HEK293 (cell line): ENCODE measurements at regions not wholly inside any gene's neighbourhood (a gene's known extent, or its start where the extent isn't known, plus 50 kb on each side); places are given as distances from the start of the nearest gene placed in this dataset.

Experiments
- CTCF ChIP-seq: fragments of 450-650 bp; formaldehyde crosslinking; IDR thresholded peaks from 2 replicates; pipeline ENCODE4 v1.5.1; 2016; ENCODE audit warnings: missing biosample characterization, missing genetic modification characterization
- MYNN ChIP-seq: fragments of 450-650 bp; formaldehyde crosslinking; IDR thresholded peaks from 2 replicates; pipeline ENCODE4 v1.5.1; 2016; ENCODE audit warnings: missing biosample characterization, missing genetic modification characterization, borderline replicate concordance
- TCF7L2 ChIP-seq: IDR thresholded peaks from 2 replicates; pipeline ENCODE4 v1.6.1; 2011; ENCODE audit warnings: low read depth, mild to moderate bottlenecking, inconsistent platforms, low read length, moderate library complexity, borderline replicate concordance
- ZNF169 ChIP-seq: fragments of 450-650 bp; formaldehyde crosslinking; IDR thresholded peaks from 2 replicates; pipeline ENCODE4 v1.5.1; 2016; ENCODE audit warnings: missing biosample characterization, missing genetic modification characterization
- ZNF747 ChIP-seq: fragments of 450-650 bp; formaldehyde crosslinking; IDR thresholded peaks from 2 replicates; pipeline ENCODE4 v1.5.1; 2016; ENCODE audit warnings: missing biosample characterization, missing genetic modification characterization
- ZSCAN16 ChIP-seq: fragments of 450-650 bp; formaldehyde crosslinking; IDR thresholded peaks from 2 replicates; pipeline ENCODE4 v1.5.1; 2016; ENCODE audit warnings: missing biosample characterization, missing genetic modification characterization

- TF ChIP-seq MYNN (no peak), ZNF169 (tag by site-specific recombination) (no peak), CTCF (tag by site-specific recombination) (no peak), ZNF747 (tag by site-specific recombination) (no peak), TCF7L2 (no peak), ZSCAN16 (tag by site-specific recombination) (no peak)
Observed at GRCh38 chr1:70546726-70547125, 135.7 kb downstream of the CTH start.
